ENCODE measurements at regions not wholly inside any gene's neighbourhood (a gene's known extent, or its start where the extent isn't known, plus 50 kb on each side); places are given as distances from the start of the nearest gene placed in this dataset.

DNA sequence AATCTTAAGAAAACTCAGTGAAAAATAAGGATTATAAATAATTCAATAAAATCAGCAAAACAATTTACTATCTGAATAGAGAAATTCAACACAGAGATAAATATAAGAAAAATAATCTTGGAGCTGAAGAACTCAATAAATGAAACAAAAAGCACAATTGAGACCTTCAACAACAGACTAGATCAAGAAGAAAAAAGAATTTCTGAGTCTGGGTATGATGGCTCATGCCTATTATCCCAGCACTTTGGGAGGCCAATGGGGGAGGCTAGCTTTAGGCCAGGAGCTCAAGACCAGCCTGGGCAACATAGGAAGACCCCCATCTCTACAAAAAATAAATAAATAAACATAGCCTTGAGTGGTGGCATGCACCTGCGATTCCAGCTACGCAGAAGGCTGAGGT, 1295.7 kb upstream of the NRXN1 start:
- DNase-seq, result no peak
- no peaks in the 10 kb centered on the region for H3K4me1 Mint-ChIP-seq (ENCODE audit: low read depth)
- TF ChIP-seq, protein P1, sequence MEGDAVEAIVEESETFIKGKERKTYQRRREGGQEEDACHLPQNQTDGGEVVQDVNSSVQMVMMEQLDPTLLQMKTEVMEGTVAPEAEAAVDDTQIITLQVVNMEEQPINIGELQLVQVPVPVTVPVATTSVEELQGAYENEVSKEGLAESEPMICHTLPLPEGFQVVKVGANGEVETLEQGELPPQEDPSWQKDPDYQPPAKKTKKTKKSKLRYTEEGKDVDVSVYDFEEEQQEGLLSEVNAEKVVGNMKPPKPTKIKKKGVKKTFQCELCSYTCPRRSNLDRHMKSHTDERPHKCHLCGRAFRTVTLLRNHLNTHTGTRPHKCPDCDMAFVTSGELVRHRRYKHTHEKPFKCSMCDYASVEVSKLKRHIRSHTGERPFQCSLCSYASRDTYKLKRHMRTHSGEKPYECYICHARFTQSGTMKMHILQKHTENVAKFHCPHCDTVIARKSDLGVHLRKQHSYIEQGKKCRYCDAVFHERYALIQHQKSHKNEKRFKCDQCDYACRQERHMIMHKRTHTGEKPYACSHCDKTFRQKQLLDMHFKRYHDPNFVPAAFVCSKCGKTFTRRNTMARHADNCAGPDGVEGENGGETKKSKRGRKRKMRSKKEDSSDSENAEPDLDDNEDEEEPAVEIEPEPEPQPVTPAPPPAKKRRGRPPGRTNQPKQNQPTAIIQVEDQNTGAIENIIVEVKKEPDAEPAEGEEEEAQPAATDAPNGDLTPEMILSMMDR (IDR thresholded peaks at IDR 0.05), result no peak

DNA sequence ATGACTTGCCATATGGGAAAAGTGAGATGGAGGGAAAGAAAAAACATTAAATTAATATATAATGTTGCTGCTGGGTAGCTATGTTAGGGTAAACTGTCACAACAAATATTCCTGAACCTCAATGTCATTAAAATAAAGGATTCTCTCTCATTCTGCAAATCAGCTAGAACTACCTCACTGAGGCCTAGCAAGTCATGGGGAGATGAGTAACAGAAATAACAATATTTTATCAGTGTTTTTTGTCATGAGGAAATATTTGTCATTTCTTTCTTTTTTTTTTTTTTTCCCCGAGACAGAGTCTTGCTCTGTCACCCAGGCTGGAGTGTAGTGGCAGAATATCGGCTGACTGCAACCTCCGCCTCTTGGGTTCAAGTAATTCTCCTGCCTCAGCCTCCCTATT, 1282.3 kb upstream of the NRXN1 start:
- Mint-ChIP-seq H3K36me3 (ENCODE audit: low read depth) (no peaks in the 10 kb centered on the region), H3K27ac (no peak overlapping the region), H3K27me3 (ENCODE audit: insufficient read depth) (peaks cover 4% of the 10 kb centered on the region; the same call in 1 of the 2 replicates), H3K4me1 (ENCODE audit: low read depth) (no peaks in the 10 kb centered on the region; the same call in 1 of the 2 replicates), H3K4me3 (no peak overlapping the region), H3K9me3 (no peaks in the 10 kb centered on the region)
- DNase-seq, result no peak
- TF ChIP-seq, protein P1 (IDR thresholded peaks at IDR 0.05), result no peak

More for the DNA sequence above, 1295.7 kb upstream of the NRXN1 start:
- H3K4me3 Mint-ChIP-seq, result no peak overlapping the region
- H3K36me3 Mint-ChIP-seq (ENCODE audit: low read depth), result no peaks in the 10 kb centered on the region; the same call in 1 of the 2 replicates
- peaks cover 1% of the 10 kb centered on the region for H3K27me3 Mint-ChIP-seq (ENCODE audit: insufficient read depth)
- H3K9me3 Mint-ChIP-seq, result peaks cover 18% of the 10 kb centered on the region
- H3K27ac Mint-ChIP-seq, result no peak overlapping the region

DNA sequence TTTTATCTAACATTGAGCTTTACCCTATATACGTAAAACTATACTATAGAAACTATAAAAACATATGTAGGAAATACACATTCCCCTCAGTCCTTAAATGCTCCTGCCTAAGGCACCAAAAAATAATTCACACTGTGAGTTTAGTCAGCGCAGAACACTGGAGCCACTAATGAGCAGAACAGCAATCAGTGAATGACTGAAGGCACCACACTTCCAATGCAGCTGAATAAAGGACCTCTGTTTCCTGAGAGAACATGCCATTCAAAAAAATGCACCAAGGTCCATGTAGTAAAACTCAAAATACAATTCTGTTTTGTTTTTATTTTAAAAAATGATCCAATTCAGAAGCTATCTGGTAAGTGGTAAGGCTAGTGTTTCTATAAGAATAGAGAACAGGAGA, 1280.6 kb upstream of the NRXN1 start:
- Mint-ChIP-seq H3K27ac (no peak overlapping the region), H3K9me3 (no peaks in the 10 kb centered on the region), H3K27me3 (ENCODE audit: insufficient read depth) (peaks cover 4% of the 10 kb centered on the region; the same call in 1 of the 2 replicates), H3K4me1 (ENCODE audit: low read depth) (no peaks in the 10 kb centered on the region; the same call in 1 of the 2 replicates), H3K36me3 (ENCODE audit: low read depth) (no peaks in the 10 kb centered on the region), H3K4me3 (no peak overlapping the region; the same call in 1 of the 2 replicates)
- no peak for DNase-seq
- TF ChIP-seq, protein P1 (IDR thresholded peaks at IDR 0.05), result no peak

DNA sequence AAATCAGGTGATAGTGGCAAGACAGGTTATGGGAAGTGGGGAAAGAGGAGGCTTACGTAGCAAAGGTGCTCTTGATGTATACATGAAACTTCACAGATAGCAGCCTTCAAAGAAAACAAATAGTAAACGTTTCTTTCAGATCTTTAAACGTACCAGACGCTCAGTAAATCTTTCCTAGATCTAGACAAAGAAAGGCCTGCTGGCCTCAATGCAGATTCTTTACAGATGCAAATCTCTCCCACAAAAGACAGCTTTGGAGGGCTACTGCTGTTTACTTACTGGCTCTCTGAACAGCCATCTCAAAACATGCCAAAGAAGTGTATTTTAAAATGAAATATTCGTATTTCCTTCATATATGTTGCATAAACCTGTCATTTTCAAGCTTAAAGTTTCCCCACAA, 1279.9 kb upstream of the NRXN1 start:
- Mint-ChIP-seq H3K4me3 (no peak overlapping the region), H3K36me3 (ENCODE audit: low read depth) (no peaks in the 10 kb centered on the region), H3K27ac (no peak overlapping the region), H3K4me1 (ENCODE audit: low read depth) (no peaks in the 10 kb centered on the region; the same call in 1 of the 2 replicates), H3K27me3 (ENCODE audit: insufficient read depth) (peaks cover 4% of the 10 kb centered on the region; the same call in 1 of the 2 replicates), H3K9me3 (no peaks in the 10 kb centered on the region)
- DNase-seq, result no peak
- TF ChIP-seq, protein P1 (IDR thresholded peaks at IDR 0.05), result no peak

DNA sequence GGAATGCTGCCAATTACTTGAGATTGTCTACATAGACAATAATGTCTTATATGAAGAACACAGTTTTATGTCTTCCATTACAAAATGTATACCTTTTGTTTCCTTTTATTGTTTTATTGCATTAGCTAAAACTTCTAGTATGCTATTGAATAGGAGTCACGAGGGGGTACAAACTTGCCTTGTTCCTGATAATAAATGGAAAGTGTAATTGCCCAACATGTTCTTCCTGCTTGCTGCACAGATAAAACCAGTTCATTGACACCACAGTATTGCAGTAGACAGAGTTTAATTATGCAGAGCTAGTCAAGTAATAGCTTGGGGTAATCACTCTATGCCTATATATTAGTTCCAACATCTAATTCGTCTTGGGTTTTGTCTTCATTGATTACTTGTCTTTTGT, 1276.2 kb upstream of the NRXN1 start:
- H3K36me3 Mint-ChIP-seq (ENCODE audit: low read depth), result no peaks in the 10 kb centered on the region
- H3K9me3 Mint-ChIP-seq, result peaks cover 17% of the 10 kb centered on the region
- H3K4me1 Mint-ChIP-seq (ENCODE audit: low read depth), result no peaks in the 10 kb centered on the region; the same call in 1 of the 2 replicates
- no peak overlapping the region for H3K4me3 Mint-ChIP-seq
- TF ChIP-seq, protein P1 (IDR thresholded peaks at IDR 0.05), result no peak
- H3K27me3 Mint-ChIP-seq (ENCODE audit: insufficient read depth), result no peaks in the 10 kb centered on the region
- DNase-seq, result no peak
- no peak overlapping the region for H3K27ac Mint-ChIP-seq

DNA sequence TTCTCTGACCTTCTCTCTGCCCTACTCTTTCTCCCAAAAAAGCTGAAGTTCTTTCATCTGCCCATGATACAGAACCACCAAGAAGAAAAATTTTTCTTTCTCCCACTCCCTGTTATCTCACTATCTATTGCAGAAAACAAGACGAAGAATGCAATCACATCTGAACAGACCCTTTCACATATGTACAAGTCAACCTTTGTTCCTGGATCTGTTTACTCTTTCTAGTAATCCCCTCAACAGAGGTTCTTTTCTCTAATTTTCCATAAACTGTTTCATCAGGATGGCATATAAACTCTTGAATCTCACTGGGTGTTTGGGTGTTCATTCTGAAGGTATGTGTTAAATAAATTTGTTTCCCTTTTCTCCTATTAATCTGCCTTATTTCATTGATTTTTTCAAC, 1262.7 kb upstream of the NRXN1 start:
- H3K9me3 Mint-ChIP-seq, result peaks cover 13% of the 10 kb centered on the region

More for the DNA sequence above, 1262.7 kb upstream of the NRXN1 start:
- Mint-ChIP-seq H3K36me3 (ENCODE audit: low read depth) (0 out of 2 replicates have a peak, but pooled peaks cover 5% of the 10 kb centered on the region), H3K4me1 (ENCODE audit: low read depth) (no peaks in the 10 kb centered on the region), H3K27me3 (ENCODE audit: insufficient read depth) (no peaks in the 10 kb centered on the region), H3K27ac (no peak overlapping the region), H3K4me3 (no peak overlapping the region)
- TF ChIP-seq, protein P1 (IDR thresholded peaks at IDR 0.05), result no peak
- DNase-seq, result no peak

All from HFFc6 (cell line).